ENCODE measurements at regions not wholly inside any gene's neighbourhood (a gene's known extent, or its start where the extent isn't known, plus 50 kb on each side); places are given as distances from the start of the nearest gene placed in this dataset.

DNA sequence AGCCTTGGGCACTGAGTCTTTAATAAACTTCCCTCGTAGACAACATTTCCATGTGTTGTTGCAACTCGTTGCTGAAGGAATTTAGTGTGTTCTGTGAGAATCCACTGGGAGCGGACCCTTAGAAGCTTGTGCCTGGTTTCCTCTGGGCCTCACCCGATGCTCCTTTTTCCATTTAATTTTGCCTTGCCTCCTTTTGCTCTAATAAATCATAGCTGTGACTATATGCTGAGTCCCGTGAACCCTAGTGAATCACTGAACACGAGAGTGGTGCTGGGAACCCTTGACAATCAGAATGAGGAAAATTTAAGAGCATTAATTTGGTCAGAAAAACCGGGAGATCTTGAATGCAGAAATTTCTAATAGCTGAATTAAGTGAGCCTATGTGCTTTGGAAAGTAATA lies 291.1 kb upstream of the ZNF608 start:
- no peak for DNase-seq (ENCODE audit: extremely low read depth, low read depth)
- TF ChIP-seq, protein P1, sequence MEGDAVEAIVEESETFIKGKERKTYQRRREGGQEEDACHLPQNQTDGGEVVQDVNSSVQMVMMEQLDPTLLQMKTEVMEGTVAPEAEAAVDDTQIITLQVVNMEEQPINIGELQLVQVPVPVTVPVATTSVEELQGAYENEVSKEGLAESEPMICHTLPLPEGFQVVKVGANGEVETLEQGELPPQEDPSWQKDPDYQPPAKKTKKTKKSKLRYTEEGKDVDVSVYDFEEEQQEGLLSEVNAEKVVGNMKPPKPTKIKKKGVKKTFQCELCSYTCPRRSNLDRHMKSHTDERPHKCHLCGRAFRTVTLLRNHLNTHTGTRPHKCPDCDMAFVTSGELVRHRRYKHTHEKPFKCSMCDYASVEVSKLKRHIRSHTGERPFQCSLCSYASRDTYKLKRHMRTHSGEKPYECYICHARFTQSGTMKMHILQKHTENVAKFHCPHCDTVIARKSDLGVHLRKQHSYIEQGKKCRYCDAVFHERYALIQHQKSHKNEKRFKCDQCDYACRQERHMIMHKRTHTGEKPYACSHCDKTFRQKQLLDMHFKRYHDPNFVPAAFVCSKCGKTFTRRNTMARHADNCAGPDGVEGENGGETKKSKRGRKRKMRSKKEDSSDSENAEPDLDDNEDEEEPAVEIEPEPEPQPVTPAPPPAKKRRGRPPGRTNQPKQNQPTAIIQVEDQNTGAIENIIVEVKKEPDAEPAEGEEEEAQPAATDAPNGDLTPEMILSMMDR (IDR thresholded peaks at IDR 0.05; ENCODE audit: low read depth, low read length): no peak

DNA sequence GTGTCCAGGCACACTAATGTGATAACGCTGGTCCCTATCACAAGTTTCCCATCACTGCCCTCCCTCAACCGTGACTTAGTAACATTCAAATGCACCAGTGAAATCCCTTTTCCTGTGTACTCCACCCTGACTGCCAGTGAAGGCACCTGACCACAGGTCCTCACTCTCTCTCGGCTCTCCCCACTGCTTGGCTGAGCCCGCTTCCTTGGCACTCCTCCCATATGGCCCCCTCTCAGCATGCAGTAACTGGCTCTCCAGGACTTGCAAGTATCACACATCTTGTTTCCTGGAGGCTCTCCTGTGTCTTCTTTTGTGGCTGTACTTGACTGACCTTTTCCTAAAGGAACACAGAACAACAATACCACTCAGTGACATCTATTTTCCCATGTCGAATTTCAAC lies 292.0 kb upstream of the ZNF608 start:
- DNase-seq (ENCODE audit: extremely low read depth, low read depth): no peak
- TF ChIP-seq, protein P1 (IDR thresholded peaks at IDR 0.05; ENCODE audit: low read depth, low read length): no peak

DNA sequence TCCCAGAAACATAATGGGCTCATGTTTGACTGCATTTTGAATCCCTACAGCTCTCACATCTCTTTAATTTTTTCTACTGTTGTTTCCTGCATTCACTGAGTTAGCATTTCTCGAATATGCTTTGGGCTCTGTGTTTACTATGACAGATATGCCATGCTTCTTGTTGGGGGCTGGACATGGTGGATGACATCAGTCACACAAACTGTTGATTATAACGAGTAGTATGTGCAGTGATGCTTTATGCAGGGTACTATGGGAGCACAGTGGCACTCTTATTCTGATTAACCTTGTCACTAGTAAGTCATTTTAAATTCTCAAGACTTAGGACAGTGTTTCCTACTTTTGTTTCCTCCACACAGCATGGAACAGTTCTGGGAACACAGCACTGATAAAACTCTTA lies 295.4 kb upstream of the ZNF608 start:
- no peak for DNase-seq (ENCODE audit: extremely low read depth, low read depth)
- TF ChIP-seq, protein P1 (IDR thresholded peaks at IDR 0.05; ENCODE audit: low read depth, low read length): no peak

DNA sequence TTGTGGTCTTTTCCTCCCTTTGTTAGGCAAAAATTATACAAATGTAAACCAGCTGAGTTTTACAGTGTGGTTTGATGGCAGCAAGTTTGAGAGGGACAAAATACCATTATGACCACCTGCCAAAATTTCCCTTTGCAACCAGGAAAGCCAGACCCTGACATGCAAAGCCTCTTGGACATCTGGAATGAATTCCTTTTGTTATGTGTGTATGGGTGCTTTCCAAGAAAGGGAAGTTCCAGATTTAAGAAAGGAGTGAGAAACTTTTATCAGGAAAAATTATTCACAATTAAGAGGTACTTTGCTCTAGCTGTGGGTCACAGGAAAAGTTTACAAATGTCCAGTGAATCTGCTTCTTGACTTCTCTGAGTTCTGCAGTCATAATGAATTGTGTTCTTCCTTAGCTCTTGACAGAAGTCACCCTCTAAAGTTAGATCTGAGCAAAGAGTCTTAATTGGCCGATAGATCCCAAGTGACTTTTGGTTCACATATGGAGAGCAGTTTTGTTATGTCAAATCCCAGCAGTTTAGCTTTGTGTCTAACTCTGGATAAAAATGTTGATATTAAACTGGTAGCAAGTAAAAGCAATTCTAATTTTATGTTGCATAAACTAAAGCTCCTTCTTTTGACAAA lies 295.9 kb upstream of the ZNF608 start:
- TF ChIP-seq, protein P1 (IDR thresholded peaks at IDR 0.05; ENCODE audit: low read depth, low read length): no peak
- peak; percentile 55 for DNase-seq (ENCODE audit: extremely low read depth, low read depth)

DNA sequence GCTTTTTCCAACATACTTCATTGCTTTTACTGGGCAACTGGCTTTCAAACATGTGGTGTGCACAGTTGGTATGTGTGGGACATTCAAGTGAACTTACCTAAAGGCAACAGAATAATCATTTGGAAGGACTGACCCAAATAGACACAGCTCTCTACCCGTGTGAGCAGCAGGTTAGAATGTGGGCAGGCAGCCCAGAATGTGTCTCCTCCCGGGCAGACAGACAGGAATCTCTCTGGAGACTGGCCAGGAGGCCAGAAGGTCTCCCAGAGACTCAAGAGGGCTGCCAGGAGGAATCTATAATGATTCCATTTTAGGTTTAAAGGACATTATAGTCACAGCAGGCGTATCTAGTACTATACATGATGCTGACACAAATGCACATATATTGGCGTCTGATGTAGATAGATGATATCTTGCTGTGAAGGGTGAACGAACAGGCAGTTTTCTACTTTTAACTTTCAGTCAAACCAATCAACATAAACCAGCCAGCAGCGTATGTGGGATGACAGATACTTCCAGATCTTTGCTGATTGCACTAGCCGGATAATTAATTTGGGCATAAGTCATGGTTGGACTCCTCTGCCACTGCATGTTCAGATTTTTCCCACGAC lies 297.4 kb upstream of the ZNF608 start:
- TF ChIP-seq, protein P1 (IDR thresholded peaks at IDR 0.05; ENCODE audit: low read depth, low read length): no peak
- peak; percentile 50 for DNase-seq (ENCODE audit: extremely low read depth, low read depth)

DNA sequence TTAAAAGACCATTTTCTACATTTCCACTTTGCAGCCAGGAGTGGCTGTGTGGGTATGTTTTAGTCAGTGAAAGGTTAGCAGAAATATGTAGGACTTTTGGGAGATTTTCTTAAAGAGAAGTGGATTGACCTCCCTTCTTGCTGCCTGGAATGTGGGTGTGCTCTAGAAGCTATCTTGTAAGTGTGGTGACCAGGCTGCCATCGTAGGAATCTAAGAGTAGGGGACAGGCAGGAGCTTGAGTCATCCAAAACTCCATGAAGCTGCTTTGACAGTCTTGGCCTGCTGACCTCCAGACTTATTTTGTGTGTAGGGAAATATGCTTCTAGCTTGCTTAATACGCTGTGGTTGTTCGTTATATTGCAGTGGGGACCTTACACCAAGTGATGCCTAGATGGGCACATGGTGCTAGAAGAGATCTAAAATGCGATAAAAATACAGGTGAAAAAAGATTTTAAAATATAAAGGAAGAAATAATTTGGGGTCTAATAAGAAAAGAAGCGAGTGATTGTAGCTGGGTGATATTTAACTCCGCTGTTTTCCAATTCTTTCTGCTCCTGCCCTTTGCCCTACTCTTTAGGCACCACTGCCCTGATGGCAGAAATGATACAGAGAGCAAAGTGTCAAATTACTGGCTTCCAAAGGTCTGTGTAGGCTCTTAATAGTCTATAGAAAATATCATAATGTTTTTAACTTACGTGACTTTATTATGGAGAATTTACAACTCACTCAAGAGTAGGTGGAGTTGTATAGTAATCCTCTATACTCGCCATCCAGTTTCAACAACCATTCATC lies 298.2 kb upstream of the ZNF608 start:
- TF ChIP-seq, protein P1 (IDR thresholded peaks at IDR 0.05; ENCODE audit: low read depth, low read length): no peak
- no peak for DNase-seq (ENCODE audit: extremely low read depth, low read depth)

DNA sequence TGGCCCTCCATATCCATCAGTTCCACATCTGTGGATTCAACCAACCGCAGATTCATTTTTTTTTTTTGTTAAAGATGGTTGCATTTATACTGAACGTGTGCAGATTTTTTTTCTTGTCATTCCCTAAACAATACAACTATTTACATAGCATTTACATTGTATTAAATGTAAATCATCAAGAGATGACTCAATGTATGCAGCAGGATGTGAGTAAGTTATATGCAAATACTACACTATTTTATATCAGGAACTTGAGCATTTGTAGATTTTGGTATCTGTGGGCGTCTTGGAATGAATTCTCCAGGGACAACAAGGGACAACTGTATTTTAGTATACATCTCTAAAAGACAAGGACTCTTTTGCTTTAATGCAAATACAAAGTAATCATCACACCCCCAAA lies 299.2 kb upstream of the ZNF608 start:
- DNase-seq (ENCODE audit: extremely low read depth, low read depth): no peak
- TF ChIP-seq, protein P1 (IDR thresholded peaks at IDR 0.05; ENCODE audit: low read depth, low read length): no peak

All from AG09319 (cell line).